A673 (cell line): ENCODE measurements at regions not wholly inside any gene's neighbourhood (a gene's known extent, or its start where the extent isn't known, plus 50 kb on each side); places are given as distances from the start of the nearest gene placed in this dataset.

ENCODE experiments used
- CTCF ChIP-seq: fragments of 300-800, 200-600 bp; sonication (generic); conservative IDR thresholded peaks from 2 replicates; pipeline ENCODE4 v1.5.1; 2017; ENCODE audit warnings: low read depth, mild to moderate bottlenecking, antibody characterized with exemption, low read length, moderate library complexity, mixed read lengths
- EZH2 ChIP-seq: fragments of 200-600 bp; sonication (generic); IDR thresholded peaks from 2 replicates; pipeline ENCODE4 v1.6.1; 2017; ENCODE audit warnings: borderline replicate concordance, low read depth, mild to moderate bottlenecking, mixed read lengths, antibody characterized with exemption, low read length; ENCODE audit not compliant: poor library complexity, severe bottlenecking

GRCh38 chr16:8200839-8201238, 389.5 kb downstream of the TMEM114 start:
- TF ChIP-seq CTCF (no peak), EZH2 (no peak)
